Left cardiac atrium (tissue), 4 donors: ENCODE measurements at regions not wholly inside any gene's neighbourhood (a gene's known extent, or its start where the extent isn't known, plus 50 kb on each side); places are given as distances from the start of the nearest gene placed in this dataset.

Experiments
- ATAC-seq, 2 donors: fragments of 200-7000 bp; cut with Tn5 transposase; one replicate each; pipeline ENCODE4 v1.9.1; 2020; ENCODE audit warnings: mild to moderate bottlenecking in 2 of 2, moderate library complexity in 2 of 2
- DNase-seq: peaks from one replicate; pipeline ENCODE4 v3.0.0-alpha.2; 2020
- intact Hi-C, 2 donors: fragments of 100-400 bp; cut with DNase I; formaldehyde crosslinking; loops; one replicate each; pipeline versions ENCODE4 v1.14.1 to v1.15.1; 2022 to 2023
- donor health status: DM: no; HTN: yes; CAD: no.
- donor health status: DM: no; HTN: yes; CAD: no; lungs with severe emphysema.
- donor health status: DM: yes; HTN: yes; CAD: no.
- donor health status: Dilated cardiomyopathy.

- ATAC-seq: no peak
- intact Hi-C loops: no loop called here
Observed at GRCh38 chr1:217115404-217116380, 392.5 kb upstream of the ESRRG start.

DNA sequence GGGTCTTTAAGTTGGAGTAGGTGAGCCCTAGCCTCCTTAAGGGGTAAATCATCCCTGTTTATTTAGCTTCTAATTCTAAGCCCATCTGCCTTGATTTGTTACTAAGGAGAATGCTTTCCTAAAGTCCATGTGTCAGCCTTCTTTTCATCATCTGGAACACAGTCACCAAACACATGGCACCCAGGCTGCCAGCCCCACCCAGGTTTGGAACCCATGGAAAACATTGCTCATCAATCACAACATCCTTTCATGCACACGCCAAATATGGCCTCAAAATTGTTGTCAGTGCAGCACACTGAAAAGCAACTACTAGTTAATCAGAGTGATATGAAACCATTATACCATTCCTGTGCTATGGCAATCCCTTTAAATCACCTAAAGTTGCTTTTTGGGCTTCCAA lies 386.7 kb upstream of the ESRRG start:
- no peak for ATAC-seq
- intact Hi-C loops: no loop called here
- no peak for DNase-seq

More at GRCh38 chr1:217115404-217116380, 392.5 kb upstream of the ESRRG start:
- DNase-seq: no peak

DNA sequence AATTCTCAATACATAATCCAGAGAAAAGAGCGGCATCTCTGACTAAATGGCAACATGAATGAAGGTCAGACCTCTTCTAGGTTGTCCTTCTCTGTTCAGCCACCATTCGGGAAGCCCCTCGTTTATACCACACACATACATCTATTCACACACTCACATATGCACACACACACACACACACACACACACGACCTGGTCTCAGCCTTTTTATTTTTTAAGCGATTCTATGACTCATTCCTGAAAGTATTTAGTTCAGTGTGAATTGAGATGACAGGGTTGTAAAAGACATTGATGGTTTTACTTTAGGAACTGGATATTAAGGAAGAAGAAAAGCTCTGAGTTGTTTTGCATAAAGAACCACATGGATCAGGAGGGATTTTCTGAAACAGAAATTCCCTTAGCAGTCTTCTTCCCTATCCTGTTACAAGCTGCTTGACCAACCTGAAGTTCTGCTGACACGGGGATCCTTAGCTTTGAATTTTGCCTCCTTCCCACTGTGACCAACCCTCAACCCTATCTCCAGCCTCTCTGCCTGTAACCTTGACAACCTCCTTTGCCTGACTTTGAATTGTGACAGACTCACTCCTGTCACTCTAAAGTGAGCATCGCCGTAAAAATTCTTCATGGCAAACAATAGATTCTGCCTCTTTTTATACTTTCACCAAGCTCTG lies 383.1 kb upstream of the ESRRG start:
- ATAC-seq (no peak), DNase-seq (no peak)
- intact Hi-C loops: no loop called here

- DNase-seq (no peak), ATAC-seq (no peak)
- intact Hi-C loops: no loop called here
Observed at GRCh38 chr1:217105437-217105836, 382.2 kb upstream of the ESRRG start.

- no peak for ATAC-seq
- no peak for DNase-seq
- intact Hi-C loops: no loop called here
Observed at GRCh38 chr1:217097819-217098218, 374.6 kb upstream of the ESRRG start.

- intact Hi-C loops: no loop called here
- no peak for ATAC-seq
Observed at GRCh38 chr1:217096200-217096599, 373.0 kb upstream of the ESRRG start.

DNA sequence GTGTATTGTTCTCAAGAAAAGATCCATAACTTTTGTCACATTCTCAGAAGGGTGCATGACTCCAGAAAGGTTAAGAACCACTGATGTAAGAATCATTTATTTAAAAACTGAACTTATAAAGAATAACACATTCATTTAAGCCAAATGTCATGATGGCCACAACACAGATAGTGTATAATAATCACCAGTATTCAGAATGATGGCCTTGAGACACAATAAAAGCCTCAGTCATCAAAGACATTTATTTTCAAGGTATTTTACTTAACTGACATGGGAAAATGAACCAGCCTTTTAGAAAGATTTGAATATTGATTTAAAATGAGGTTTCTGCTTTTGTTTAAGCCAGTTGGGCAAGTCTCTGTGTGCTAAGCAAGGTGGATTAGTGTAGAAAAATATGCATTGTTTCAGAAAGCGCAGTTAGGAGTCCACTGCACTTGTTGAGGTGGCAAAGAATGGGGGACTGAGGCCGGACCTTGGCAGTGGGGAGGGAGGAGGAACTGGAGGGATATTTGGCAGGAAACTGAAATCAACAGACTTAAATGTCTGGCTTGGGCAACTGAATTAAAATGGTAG lies 371.9 kb upstream of the ESRRG start:
- ATAC-seq (no peak), DNase-seq (no peak)
- intact Hi-C loops: no loop called here

More at GRCh38 chr1:217096200-217096599, 373.0 kb upstream of the ESRRG start:
- no peak for DNase-seq

GRCh38 chr1:217091561-217091960 lies 368.3 kb upstream of the ESRRG start:
- ATAC-seq (peak in 1 of 2 donors; percentile 15), DNase-seq (no peak)
- intact Hi-C loops: no loop called here

DNA sequence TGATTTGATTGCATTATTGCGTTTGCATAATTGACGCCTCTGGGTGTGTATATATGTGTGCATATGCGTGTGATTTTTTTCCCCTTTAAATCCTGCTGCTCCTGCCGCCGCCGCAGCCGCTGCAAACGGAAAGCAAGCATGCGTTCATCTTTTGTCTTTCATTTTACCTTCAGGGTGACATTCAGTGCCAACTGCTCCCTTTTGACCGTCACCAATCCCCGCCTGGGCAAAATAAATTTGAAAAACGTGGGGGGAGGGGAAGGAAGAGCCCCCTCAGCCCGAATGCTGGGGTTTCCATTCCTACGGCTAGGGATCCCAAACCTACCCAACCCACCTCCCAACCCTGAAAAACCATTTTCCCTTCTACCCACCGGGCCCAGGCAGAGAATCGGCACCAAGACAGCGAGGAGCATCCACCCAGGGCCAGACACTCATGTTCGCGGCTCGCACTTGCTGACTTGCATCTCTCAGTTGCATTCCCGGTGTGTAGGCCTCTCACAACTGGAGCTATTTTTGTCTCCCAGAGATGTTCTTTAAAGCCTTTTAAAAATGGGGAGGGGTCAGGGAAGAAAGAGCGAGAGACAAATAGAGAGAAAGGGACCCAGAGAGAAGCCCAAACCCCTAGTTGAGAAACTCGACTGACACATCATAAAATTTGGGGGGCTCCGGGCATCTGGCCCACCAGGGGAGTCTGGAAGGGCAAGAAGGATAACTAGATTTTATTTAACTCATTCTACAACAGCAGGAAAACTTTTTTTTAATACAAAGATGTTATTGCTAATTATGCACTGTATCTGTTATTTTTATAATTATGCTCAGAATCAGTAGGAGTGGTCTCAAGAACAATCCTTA lies 367.1 kb upstream of the ESRRG start:
- DNase-seq: no peak
- intact Hi-C loops: no loop called here

DNA sequence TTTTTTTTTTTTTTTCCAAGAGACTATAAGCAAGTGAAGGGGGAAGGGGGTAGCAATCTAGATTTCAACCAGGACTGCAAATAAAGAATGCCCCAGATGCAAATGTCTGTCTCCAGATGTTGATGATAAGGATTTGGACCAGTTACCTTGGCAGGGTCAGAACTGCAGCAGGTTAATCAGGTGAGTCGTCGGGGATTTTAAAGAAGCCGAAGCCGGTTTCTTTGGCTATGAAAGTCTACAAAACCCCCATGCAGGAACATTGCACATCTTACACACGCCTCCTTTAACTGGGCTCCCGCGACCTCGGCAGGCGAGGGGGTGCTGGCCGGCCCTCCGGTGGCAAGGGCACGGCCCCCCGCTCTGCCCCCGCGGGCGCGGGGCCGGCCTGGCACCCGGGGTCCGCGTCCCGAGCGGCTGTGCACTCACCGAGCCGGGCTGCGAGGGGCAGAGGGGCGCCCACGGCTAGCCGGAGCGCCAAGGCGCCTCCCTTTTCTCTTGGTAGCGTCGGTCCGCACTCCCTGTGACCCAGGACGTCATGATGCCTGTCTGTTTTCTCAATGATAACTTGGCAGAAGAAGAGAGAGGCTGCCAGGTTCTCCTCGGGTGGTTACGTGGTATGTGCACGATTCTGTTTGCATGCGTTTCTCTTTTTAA lies 366.3 kb upstream of the ESRRG start:
- peak; percentile 50 for DNase-seq
- peak; percentile 87 to 93 for ATAC-seq
- intact Hi-C loops: no loop called here

More for the DNA sequence above, 367.1 kb upstream of the ESRRG start:
- peak; percentile 55 to 65 for ATAC-seq

DNA sequence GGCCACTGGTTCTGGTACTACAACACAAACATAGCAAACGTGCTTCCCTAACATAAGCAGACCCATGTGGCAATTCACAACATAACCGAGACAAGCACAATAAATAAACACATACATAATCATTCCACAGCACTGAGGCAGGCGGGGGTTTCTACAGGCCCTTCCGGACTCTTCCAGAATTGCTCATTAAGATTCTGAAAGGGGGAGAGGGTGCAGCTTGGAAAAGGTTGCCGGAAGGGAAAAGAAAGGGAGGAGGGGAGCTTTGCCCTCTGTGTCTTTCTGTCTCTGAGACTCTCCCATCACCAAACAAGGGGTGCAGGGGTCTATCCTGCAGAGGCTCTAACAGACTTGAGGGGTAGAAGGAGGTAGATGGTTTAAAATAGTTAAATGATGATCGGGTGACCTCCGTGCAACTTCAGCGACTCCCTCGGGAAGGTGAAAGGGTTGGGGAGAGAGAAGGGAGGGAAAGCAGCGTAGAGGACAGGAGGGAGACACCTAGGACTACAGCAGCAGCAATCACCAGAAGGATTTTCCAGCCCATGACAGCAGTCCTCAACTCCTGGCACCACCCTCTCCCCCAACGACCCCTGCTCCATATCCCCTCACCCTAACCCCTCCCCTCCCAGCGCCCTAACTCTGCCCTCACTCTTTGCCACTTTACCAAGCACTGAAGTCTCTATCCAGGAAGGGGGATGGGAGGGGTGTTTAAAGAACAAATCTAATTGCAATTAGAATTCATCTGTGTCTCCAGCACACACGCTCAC lies 365.5 kb upstream of the ESRRG start:
- no peak for DNase-seq
- intact Hi-C loops: no loop called here
- ATAC-seq: peak in 1 of 2 donors; percentile 23

DNA sequence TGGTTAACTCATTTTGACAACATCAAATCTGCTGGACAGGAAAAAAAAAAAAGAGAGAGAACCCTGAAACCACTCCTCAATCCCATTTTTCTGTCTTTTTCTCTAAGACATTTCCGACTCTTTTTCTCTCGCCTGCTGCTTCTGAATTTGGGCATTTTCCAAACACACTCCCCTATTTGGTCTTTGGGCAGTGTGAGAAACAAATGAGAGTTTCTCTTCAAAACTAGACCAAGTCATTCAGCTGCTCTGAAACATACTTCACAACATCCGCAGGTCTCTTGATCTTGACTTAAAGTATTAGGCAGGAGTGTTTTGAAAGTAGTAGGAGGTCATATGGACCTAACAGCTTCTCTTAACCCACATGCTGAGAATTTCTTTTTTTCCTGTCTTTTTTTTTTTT lies 364.8 kb upstream of the ESRRG start:
- intact Hi-C loops: no loop called here
- no peak for ATAC-seq

GRCh38 chr1:217079584-217079983 lies 356.4 kb upstream of the ESRRG start:
- intact Hi-C loops: loop anchor here in 1 of 2 donors (10.0 kb wide), 1 partner anchor 325 kb away; no protein-coding TSS in a partner anchor
- ATAC-seq (no peak), DNase-seq (no peak)

More for the DNA sequence above, 364.8 kb upstream of the ESRRG start:
- no peak for DNase-seq

DNA sequence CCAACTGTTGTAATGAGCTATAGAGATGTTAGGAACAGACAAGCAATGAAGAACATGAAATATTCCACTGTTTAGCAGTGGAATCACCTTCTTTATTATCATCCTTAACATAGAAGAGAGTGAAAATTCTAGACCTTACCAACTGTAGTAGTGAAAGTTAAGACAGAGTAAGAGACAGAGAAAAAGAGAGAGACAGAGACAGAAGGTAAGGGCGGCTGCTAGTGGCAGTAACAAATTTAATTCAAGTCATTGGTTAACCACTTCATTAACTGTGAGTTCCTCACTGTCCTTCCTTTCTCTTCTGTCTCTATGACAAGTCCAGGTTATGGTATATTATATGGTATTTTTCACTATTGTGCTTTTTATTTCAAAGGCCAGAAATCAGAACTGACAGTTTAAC lies 355.7 kb upstream of the ESRRG start:
- intact Hi-C loops: loop anchor here in 1 of 2 donors (10.0 kb wide), 1 partner anchor 324 kb away; no protein-coding TSS in a partner anchor
- DNase-seq: no peak
- ATAC-seq: no peak

- ATAC-seq: peak; percentile 66 to 75
- DNase-seq: no peak
- intact Hi-C loops: loop anchor here in 1 of 2 donors (10.0 kb wide), 1 partner anchor 323 kb away; no protein-coding TSS in a partner anchor
Observed at GRCh38 chr1:217078078-217078690, 355.0 kb upstream of the ESRRG start.

GRCh38 chr1:217077426-217077825 lies 354.2 kb upstream of the ESRRG start:
- intact Hi-C loops: loop anchor here in 1 of 2 donors (10.0 kb wide), 1 partner anchor 323 kb away; no protein-coding TSS in a partner anchor
- ATAC-seq (no peak), DNase-seq (no peak)

- no peak for ATAC-seq
- no peak for DNase-seq
- intact Hi-C loops: loop anchor here in 1 of 2 donors (10.0 kb wide), 1 partner anchor 322 kb away; no protein-coding TSS in a partner anchor
Observed at GRCh38 chr1:217076902-217077301, 353.7 kb upstream of the ESRRG start.
